ENCODE measurements at regions not wholly inside any gene's neighbourhood (a gene's known extent, or its start where the extent isn't known, plus 50 kb on each side); places are given as distances from the start of the nearest gene placed in this dataset.

- no peaks in the 10 kb centered on the region for H3K36me3 ChIP-seq
- peak in 7 of 8 donors; percentile 18 to 85 (median 73) for ATAC-seq
- WGBS, 2 donors = 47 to 51% methylated on average over 3 of the region's 3 CpGs
- TF ChIP-seq, protein P1, sequence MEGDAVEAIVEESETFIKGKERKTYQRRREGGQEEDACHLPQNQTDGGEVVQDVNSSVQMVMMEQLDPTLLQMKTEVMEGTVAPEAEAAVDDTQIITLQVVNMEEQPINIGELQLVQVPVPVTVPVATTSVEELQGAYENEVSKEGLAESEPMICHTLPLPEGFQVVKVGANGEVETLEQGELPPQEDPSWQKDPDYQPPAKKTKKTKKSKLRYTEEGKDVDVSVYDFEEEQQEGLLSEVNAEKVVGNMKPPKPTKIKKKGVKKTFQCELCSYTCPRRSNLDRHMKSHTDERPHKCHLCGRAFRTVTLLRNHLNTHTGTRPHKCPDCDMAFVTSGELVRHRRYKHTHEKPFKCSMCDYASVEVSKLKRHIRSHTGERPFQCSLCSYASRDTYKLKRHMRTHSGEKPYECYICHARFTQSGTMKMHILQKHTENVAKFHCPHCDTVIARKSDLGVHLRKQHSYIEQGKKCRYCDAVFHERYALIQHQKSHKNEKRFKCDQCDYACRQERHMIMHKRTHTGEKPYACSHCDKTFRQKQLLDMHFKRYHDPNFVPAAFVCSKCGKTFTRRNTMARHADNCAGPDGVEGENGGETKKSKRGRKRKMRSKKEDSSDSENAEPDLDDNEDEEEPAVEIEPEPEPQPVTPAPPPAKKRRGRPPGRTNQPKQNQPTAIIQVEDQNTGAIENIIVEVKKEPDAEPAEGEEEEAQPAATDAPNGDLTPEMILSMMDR (IDR thresholded peaks at IDR 0.05) = no peak
- peaks cover 0 to 9% (median 0%) of the 10 kb centered on the region in 11 donors for H3K9me3 ChIP-seq
- DNase-seq = no peak
- no peak overlapping the region for H3K4me3 ChIP-seq
- H3K4me1 ChIP-seq = peaks cover 0 to 6% (median 0%) of the 10 kb centered on the region in 9 donors
- H3K27me3 ChIP-seq = no peaks in the 10 kb centered on the region
- intact Hi-C loops (cut with DNase I) = loop anchor here in 4 of 10 donors (2.0 to 10.0 kb wide), 4 partner anchors 133 to 143 kb away; partner anchors contain the start of gene ARL4A (in 3 of the 4)
- H3K27ac ChIP-seq = peak overlapping the region in 9 of 10 donors; percentile 59 to 75 (median 70)
These were observed 140.5 kb downstream of the ARL4A start for GRCh38 chr7:12827920-12828319.

- Histone ChIP-seq H3K9me3 (peaks cover 0 to 17% (median 8%) of the 10 kb centered on the region in 11 donors), H3K27me3 (no peaks in the 10 kb centered on the region), H3K4me1 (peaks cover 0 to 6% (median 0%) of the 10 kb centered on the region in 9 donors), H3K27ac (no peak overlapping the region), H3K4me3 (no peak overlapping the region), H3K36me3 (no peaks in the 10 kb centered on the region)
- ATAC-seq (no peak), DNase-seq (no peak)
- TF ChIP-seq, protein P1 (IDR thresholded peaks at IDR 0.05) = no peak
- intact Hi-C loops (cut with DNase I) = no loop called here
- WGBS, 2 donors = 80 to 88% methylated on average over 3 of the region's 3 CpGs
These were observed 143.6 kb downstream of the ARL4A start for GRCh38 chr7:12831024-12831423.

- TF ChIP-seq, protein P1 (IDR thresholded peaks at IDR 0.05) = no peak
- Histone ChIP-seq H3K27ac (no peak overlapping the region), H3K36me3 (no peaks in the 10 kb centered on the region), H3K9me3 (peaks cover 0 to 17% (median 8%) of the 10 kb centered on the region in 11 donors), H3K4me3 (no peak overlapping the region), H3K27me3 (no peaks in the 10 kb centered on the region), H3K4me1 (no peaks in the 10 kb centered on the region)
- ATAC-seq (no peak), DNase-seq (no peak)
- intact Hi-C loops (cut with DNase I) = no loop called here
- WGBS, 2 donors = 96 to 97% methylated on average over 2 of the region's 2 CpGs
These were observed 146.4 kb downstream of the ARL4A start for GRCh38 chr7:12833829-12834228.

GRCh38 chr7:12834782-12835181, 147.3 kb downstream of the ARL4A start:
- no peak for DNase-seq
- Histone ChIP-seq H3K4me3 (no peak overlapping the region), H3K4me1 (no peaks in the 10 kb centered on the region), H3K27ac (no peak overlapping the region), H3K9me3 (peaks cover 0 to 17% (median 8%) of the 10 kb centered on the region in 11 donors), H3K36me3 (no peaks in the 10 kb centered on the region), H3K27me3 (no peaks in the 10 kb centered on the region)
- ATAC-seq = no peak
- 91 to 95% methylated on average over 1 of the region's 1 CpG for WGBS, 2 donors
- intact Hi-C loops (cut with DNase I) = no loop called here
- TF ChIP-seq, protein P1 (IDR thresholded peaks at IDR 0.05) = no peak

All from heart right ventricle (tissue), 16 donors.